ENCODE measurements at regions not wholly inside any gene's neighbourhood (a gene's known extent, or its start where the extent isn't known, plus 50 kb on each side); places are given as distances from the start of the nearest gene placed in this dataset.

- TF ChIP-seq POLR2AphosphoS5 (IDR thresholded peaks at IDR 0.05; ENCODE audit: low read depth, low read length) (no peak), REST (IDR thresholded peaks at IDR 0.05; ENCODE audit: insufficient read depth in 1 of 2, low read depth in 2 of 2, low read length in 2 of 2) (no peak), TAF1 (IDR thresholded peaks at IDR 0.05; ENCODE audit: borderline replicate concordance, insufficient read depth, low read length) (no peak), SIN3A (IDR thresholded peaks at IDR 0.05; ENCODE audit: borderline replicate concordance, insufficient read depth, low read length) (no peak), FOXP2 (optimal IDR thresholded peaks at IDR 0.05; ENCODE audit: borderline replicate concordance, extremely low read depth, extremely low read length, insufficient read depth) (no peak)
These were observed 355.8 kb downstream of the SOX9 start for GRCh38 chr17:72476575-72476986.

Measured in PFSK-1 (cell line).